SU-DHL-6 (cell line): ENCODE measurements at regions not wholly inside any gene's neighbourhood (a gene's known extent, or its start where the extent isn't known, plus 50 kb on each side); places are given as distances from the start of the nearest gene placed in this dataset.

Source experiments
- EZH2phosphoT487 ChIP-seq: fragments of 200-600 bp; sonication (generic), shearing (Covaris generic); conservative IDR thresholded peaks from 2 replicates; pipeline ENCODE4 v1.6.1; 2018; ENCODE audit warnings: mild to moderate bottlenecking, antibody characterized with exemption, low read length, moderate library complexity, mixed read lengths
- TF ChIP-seq, protein P1 (sequence below): fragments of 200-600 bp; sonication (generic); IDR thresholded peaks from one replicate; pipeline ENCODE4 v1.5.1; 2017; ENCODE audit warnings: antibody characterized with exemption, mild to moderate bottlenecking, low read length, moderate library complexity; ENCODE audit not compliant: insufficient read depth, poor library complexity, severe bottlenecking

DNA sequence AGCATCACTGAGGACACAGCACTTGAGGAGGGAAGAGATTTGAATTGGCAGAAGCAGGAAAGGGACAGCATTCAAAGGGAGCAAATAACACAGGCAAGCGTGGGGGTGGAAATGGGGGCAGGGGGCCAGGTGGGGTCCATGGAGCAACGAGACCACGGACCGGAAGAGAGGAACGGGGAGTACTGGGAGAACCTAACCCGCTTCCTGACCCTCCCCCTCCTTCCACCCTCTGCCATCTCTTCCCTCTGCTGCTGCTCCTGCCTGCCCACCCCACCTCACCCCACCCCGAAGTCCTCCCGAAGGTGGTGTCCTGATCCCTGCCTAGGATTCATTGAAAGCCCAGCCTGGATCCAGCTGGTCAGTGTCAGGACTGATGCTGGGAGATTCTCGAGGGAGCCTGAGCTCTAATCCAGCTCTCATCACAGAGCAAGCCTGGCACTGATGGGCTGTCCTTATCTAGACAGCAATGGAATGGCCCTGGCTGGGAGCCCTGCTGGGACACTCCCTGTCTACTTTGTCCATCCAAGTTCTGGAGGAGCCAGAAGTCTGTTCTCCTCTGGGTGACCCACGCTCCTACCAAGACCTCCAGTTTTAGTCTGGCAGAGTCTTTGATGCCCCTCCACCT, 105.0 kb downstream of the TRIM29 start:
- TF ChIP-seq EZH2phosphoT487 = no peak
- TF ChIP-seq, protein P1, sequence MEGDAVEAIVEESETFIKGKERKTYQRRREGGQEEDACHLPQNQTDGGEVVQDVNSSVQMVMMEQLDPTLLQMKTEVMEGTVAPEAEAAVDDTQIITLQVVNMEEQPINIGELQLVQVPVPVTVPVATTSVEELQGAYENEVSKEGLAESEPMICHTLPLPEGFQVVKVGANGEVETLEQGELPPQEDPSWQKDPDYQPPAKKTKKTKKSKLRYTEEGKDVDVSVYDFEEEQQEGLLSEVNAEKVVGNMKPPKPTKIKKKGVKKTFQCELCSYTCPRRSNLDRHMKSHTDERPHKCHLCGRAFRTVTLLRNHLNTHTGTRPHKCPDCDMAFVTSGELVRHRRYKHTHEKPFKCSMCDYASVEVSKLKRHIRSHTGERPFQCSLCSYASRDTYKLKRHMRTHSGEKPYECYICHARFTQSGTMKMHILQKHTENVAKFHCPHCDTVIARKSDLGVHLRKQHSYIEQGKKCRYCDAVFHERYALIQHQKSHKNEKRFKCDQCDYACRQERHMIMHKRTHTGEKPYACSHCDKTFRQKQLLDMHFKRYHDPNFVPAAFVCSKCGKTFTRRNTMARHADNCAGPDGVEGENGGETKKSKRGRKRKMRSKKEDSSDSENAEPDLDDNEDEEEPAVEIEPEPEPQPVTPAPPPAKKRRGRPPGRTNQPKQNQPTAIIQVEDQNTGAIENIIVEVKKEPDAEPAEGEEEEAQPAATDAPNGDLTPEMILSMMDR = no peak
